Gastrocnemius medialis (tissue), 4 donors: ENCODE measurements at regions not wholly inside any gene's neighbourhood (a gene's known extent, or its start where the extent isn't known, plus 50 kb on each side); places are given as distances from the start of the nearest gene placed in this dataset.

Source experiments
- POLR2A ChIP-seq, 2 donors: fragments of 450-650 bp; IDR thresholded peaks; one replicate each; pipeline ENCODE4 v1.6.1; 2017; ENCODE audit warnings: antibody characterized with exemption in 2 of 2, mild to moderate bottlenecking in 2 of 2, moderate library complexity in 2 of 2
- TF ChIP-seq, protein P1 (sequence below), 5 experiments: fragments of 450-650 bp in 3 of 5; fragments of 200-600 bp in 2 of 5; sonication (generic) in 2 of 5; IDR thresholded peaks in 4 of 5; conservative IDR thresholded peaks in 1 of 5; 1 replicate in 4 of 5; 2 replicates in 1 of 5; pipeline ENCODE4 v1.5.1; 2016 to 2019; ENCODE audit warnings: antibody characterized with exemption in 5 of 5, mild to moderate bottlenecking in 3 of 5, moderate library complexity in 3 of 5

DNA sequence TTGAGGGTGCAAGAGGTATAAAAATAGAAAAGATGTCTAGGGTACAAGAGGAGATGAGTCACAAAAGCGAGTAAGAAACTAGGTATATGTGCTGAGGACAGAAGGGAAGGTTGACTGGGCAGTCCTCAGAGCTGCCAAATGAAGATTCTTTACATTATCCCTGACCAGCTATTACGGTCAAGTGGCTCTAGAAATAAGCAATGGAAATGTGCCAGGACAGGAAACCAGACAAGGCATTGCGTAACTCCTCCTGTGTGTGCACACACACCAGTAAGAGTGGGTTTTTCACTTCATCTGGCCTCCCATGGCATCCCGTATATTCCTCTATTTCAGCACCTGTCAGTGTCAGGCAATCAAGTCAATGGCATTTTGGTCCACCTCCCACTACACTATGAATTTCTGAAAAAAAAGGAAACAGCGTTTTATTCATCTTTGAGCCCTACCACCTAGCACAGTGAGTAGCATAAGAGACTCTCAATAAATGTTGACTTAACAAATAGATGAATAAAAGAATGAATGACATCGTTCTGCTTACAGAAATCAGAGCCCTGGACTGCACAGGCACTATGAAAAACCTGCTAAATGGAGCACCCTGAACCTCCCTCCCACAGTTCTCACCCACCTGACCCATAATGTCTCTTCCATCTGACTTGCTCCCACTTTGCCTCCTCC is 62.6 kb upstream of the KLF3 start:
- no peak for TF ChIP-seq POLR2A (IDR thresholded peaks at IDR 0.05)
- TF ChIP-seq, protein P1, sequence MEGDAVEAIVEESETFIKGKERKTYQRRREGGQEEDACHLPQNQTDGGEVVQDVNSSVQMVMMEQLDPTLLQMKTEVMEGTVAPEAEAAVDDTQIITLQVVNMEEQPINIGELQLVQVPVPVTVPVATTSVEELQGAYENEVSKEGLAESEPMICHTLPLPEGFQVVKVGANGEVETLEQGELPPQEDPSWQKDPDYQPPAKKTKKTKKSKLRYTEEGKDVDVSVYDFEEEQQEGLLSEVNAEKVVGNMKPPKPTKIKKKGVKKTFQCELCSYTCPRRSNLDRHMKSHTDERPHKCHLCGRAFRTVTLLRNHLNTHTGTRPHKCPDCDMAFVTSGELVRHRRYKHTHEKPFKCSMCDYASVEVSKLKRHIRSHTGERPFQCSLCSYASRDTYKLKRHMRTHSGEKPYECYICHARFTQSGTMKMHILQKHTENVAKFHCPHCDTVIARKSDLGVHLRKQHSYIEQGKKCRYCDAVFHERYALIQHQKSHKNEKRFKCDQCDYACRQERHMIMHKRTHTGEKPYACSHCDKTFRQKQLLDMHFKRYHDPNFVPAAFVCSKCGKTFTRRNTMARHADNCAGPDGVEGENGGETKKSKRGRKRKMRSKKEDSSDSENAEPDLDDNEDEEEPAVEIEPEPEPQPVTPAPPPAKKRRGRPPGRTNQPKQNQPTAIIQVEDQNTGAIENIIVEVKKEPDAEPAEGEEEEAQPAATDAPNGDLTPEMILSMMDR (IDR thresholded peaks at IDR 0.05 in 4 of 5, conservative IDR thresholded peaks at IDR 0.05 in 1 of 5), result no peak
